ENCODE measurements at regions not wholly inside any gene's neighbourhood (a gene's known extent, or its start where the extent isn't known, plus 50 kb on each side); places are given as distances from the start of the nearest gene placed in this dataset.

GRCh38 chr12:58995666-58996363, 75.5 kb upstream of the LRIG3 start:
- TF ChIP-seq, protein P1, sequence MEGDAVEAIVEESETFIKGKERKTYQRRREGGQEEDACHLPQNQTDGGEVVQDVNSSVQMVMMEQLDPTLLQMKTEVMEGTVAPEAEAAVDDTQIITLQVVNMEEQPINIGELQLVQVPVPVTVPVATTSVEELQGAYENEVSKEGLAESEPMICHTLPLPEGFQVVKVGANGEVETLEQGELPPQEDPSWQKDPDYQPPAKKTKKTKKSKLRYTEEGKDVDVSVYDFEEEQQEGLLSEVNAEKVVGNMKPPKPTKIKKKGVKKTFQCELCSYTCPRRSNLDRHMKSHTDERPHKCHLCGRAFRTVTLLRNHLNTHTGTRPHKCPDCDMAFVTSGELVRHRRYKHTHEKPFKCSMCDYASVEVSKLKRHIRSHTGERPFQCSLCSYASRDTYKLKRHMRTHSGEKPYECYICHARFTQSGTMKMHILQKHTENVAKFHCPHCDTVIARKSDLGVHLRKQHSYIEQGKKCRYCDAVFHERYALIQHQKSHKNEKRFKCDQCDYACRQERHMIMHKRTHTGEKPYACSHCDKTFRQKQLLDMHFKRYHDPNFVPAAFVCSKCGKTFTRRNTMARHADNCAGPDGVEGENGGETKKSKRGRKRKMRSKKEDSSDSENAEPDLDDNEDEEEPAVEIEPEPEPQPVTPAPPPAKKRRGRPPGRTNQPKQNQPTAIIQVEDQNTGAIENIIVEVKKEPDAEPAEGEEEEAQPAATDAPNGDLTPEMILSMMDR (conservative IDR thresholded peaks at IDR 0.05; ENCODE audit: low read length), result no peak
- no peak for TF ChIP-seq EZH2phosphoT487 (IDR thresholded peaks at IDR 0.05; ENCODE audit: borderline replicate concordance)
